Activated T-cell treated with anti-CD3 and anti-CD28 coated beads, Interleukin-2, amount 50 U/mL, for 72 hours (primary cell): ENCODE measurements at regions not wholly inside any gene's neighbourhood (a gene's known extent, or its start where the extent isn't known, plus 50 kb on each side); places are given as distances from the start of the nearest gene placed in this dataset.

Experiments
- ATAC-seq, 2 donors: fragments of 150-1000 bp; cut with Tn5 transposase; replicated peaks in 1 of 2; 2 replicates each; pipeline ENCODE4 v1.10.0; 2021; ENCODE audit warnings: moderate library complexity in 2 of 2, mild to moderate bottlenecking in 1 of 2
- DNase-seq, 2 donors: peaks; one replicate each; pipeline ENCODE4 v3.0.0; 2021 to 2022; ENCODE audit warnings: mixed read lengths in 1 of 2
- H3K27ac Mint-ChIP-seq: one replicate; pipeline ENCODE4 v1.8.0; 2022; ENCODE audit warnings: mild to moderate bottlenecking, moderate library complexity, mixed read lengths
- H3K27me3 Mint-ChIP-seq: one replicate; pipeline ENCODE4 v1.8.0; 2022; ENCODE audit warnings: low read depth, mixed read lengths
- H3K36me3 Mint-ChIP-seq, 2 donors: one replicate each; pipeline ENCODE4 v1.8.0; 2022; ENCODE audit warnings: mixed read lengths in 2 of 2, mild to moderate bottlenecking in 1 of 2; ENCODE audit not compliant: insufficient read depth in 2 of 2
- H3K4me1 Mint-ChIP-seq: one replicate; pipeline ENCODE4 v1.8.0; 2022; ENCODE audit warnings: low read depth, mixed read lengths
- H3K4me3 Mint-ChIP-seq, 2 donors: one replicate each; pipeline ENCODE4 v1.8.0; 2022; ENCODE audit warnings: mild to moderate bottlenecking in 2 of 2, mixed read lengths in 2 of 2, moderate library complexity in 2 of 2
- H3K9me3 Mint-ChIP-seq, 2 donors: one replicate each; pipeline ENCODE4 v1.8.0; 2022; ENCODE audit warnings: mixed read lengths in 2 of 2

DNA sequence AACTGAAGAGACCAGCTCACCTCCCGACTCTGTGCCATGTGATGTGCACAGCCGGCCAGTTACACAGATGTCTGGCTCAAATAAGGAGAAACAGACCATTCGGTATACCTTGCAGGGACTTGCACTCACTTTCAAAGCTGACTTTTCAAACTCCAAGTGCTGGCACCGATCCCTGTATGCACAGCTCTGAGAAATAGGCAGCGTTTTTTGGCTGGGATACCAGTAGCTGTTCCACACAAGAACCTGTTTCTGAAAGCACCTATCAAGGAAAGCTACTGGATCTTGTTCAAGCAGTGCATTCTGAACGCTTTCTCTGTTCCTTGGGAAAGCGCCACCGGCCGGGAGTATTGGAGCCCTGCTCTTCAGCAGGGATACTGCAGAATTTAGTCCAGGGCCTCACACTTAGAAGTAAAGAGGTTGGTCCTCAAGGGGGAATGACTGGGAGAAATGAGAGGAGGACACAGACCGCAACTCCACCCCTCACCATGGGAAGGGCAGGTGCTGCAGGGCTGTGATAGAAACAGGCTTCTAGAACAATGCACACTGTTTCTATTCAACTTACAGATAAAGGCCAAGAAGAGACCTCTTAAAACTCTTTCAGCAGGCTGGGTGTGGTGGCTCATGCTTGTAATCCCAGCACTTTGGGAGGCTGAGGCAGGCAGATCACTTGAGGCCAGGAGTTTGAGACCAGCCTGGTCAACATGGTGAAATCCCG, 53.6 kb upstream of the PABPC3 start:
- no peak overlapping the region for H3K4me3 Mint-ChIP-seq
- H3K36me3 Mint-ChIP-seq = no peaks in the 10 kb centered on the region
- no peaks in the 10 kb centered on the region for H3K9me3 Mint-ChIP-seq
- H3K27ac Mint-ChIP-seq = no peak overlapping the region
- no peaks in the 10 kb centered on the region for H3K4me1 Mint-ChIP-seq
- DNase-seq (no peak), ATAC-seq (no peak)
- H3K27me3 Mint-ChIP-seq = peaks cover 33% of the 10 kb centered on the region

- Mint-ChIP-seq H3K9me3 (no peaks in the 10 kb centered on the region), H3K4me3 (no peak overlapping the region), H3K4me1 (no peaks in the 10 kb centered on the region), H3K36me3 (no peaks in the 10 kb centered on the region), H3K27ac (no peak overlapping the region), H3K27me3 (peaks cover 42% of the 10 kb centered on the region)
- no peak for DNase-seq
- ATAC-seq = no peak
Measured at GRCh38 chr13:25044071-25044470, 51.9 kb upstream of the PABPC3 start.
